ENCODE measurements at regions not wholly inside any gene's neighbourhood (a gene's known extent, or its start where the extent isn't known, plus 50 kb on each side); places are given as distances from the start of the nearest gene placed in this dataset.

GRCh38 chr5:93062548-93062947 is 518.5 kb downstream of the NR2F1-AS1 start:
- Histone ChIP-seq H3K4me2 (ENCODE audit: control insufficient read depth, insufficient read depth) (no peak overlapping the region), H3K4me1 (ENCODE audit: control insufficient read depth, insufficient read depth, low read length) (no peaks in the 10 kb centered on the region), H3K27ac (ENCODE audit: control insufficient read depth, insufficient read depth) (no peak overlapping the region), H3K4me3 (no peak overlapping the region), H3K9me3 (replicated peaks; ENCODE audit: control insufficient read depth, insufficient read depth, low read length) (no peaks in the 10 kb centered on the region), H3K36me3 (ENCODE audit: control insufficient read depth in 2 of 2, insufficient read depth in 2 of 2, low read length in 1 of 2) (no peaks in the 10 kb centered on the region), H2AFZ (ENCODE audit: control insufficient read depth, low read depth, low read length) (no peak overlapping the region), H4K20me1 (ENCODE audit: control insufficient read depth, insufficient read depth) (no peaks in the 10 kb centered on the region), H3K9ac (ENCODE audit: control insufficient read depth, insufficient read depth, low read length) (no peak overlapping the region), H3K79me2 (ENCODE audit: control insufficient read depth, insufficient read depth, low read length) (no peaks in the 10 kb centered on the region), H3K27me3 (replicated peaks in 1 of 2; ENCODE audit: control insufficient read depth in 2 of 2, insufficient read depth in 2 of 2, low read length in 1 of 2) (no peaks in the 10 kb centered on the region)
- RAD21 ChIA-PET (ENCODE audit: unreplicated experiment), result interaction anchor here (0.8 kb wide), 1 partner anchor 303 kb away, joined by 3 read pairs; no protein-coding TSS in a partner anchor
- POLR2A ChIA-PET, result interaction anchor here (0.6 kb wide), 1 partner anchor 265 kb away, joined by 3 read pairs; no protein-coding TSS in a partner anchor
- BruUV-seq (replicated peaks), result no TSS peak
- intact Hi-C loops (cut with micrococcal nuclease; ENCODE audit: unreplicated experiment), result no loop called here
- in situ Hi-C loops (cut with MboI), result no loop called here
- DNase-seq (ENCODE audit: low read depth, low spot score) (no peak), FAIRE-seq (no peak), ATAC-seq (peak; percentile 61)
- 57% methylated on average over 1 of the region's 1 CpG for WGBS (ENCODE audit: insufficient coverage, insufficient replicate concordance, low lambda C conversion rate, missing lambda C conversion rate)
- no peak for TF ChIP-seq ZBTB40 (IDR thresholded peaks at IDR 0.05; ENCODE audit: borderline replicate concordance)
- TF ChIP-seq, protein P1, sequence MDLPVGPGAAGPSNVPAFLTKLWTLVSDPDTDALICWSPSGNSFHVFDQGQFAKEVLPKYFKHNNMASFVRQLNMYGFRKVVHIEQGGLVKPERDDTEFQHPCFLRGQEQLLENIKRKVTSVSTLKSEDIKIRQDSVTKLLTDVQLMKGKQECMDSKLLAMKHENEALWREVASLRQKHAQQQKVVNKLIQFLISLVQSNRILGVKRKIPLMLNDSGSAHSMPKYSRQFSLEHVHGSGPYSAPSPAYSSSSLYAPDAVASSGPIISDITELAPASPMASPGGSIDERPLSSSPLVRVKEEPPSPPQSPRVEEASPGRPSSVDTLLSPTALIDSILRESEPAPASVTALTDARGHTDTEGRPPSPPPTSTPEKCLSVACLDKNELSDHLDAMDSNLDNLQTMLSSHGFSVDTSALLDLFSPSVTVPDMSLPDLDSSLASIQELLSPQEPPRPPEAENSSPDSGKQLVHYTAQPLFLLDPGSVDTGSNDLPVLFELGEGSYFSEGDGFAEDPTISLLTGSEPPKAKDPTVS (IDR thresholded peaks at IDR 0.05; ENCODE audit: low read depth, low read length), result no peak
- TF ChIP-seq TBL1XR1 (IDR thresholded peaks at IDR 0.05; ENCODE audit: low read depth, low read length), result no peak
- no peak for TF ChIP-seq CEBPB (IDR thresholded peaks at IDR 0.05; ENCODE audit: borderline replicate concordance in 1 of 2, low read depth in 2 of 2, low read length in 2 of 2)
- TF ChIP-seq GABPA (IDR thresholded peaks at IDR 0.05; ENCODE audit: low read depth), result no peak
- no peak for TF ChIP-seq LARP7 (IDR thresholded peaks at IDR 0.05)
- TF ChIP-seq RAD21 (IDR thresholded peaks at IDR 0.05; ENCODE audit: insufficient read depth, low read depth, low read length), result peak; percentile 44; the same call in 1 of the 2 replicates
- no peak for TF ChIP-seq NR2C2 (IDR thresholded peaks at IDR 0.05; ENCODE audit: borderline replicate concordance, control insufficient read depth, insufficient read length, low read depth)
- TF ChIP-seq, protein P2, sequence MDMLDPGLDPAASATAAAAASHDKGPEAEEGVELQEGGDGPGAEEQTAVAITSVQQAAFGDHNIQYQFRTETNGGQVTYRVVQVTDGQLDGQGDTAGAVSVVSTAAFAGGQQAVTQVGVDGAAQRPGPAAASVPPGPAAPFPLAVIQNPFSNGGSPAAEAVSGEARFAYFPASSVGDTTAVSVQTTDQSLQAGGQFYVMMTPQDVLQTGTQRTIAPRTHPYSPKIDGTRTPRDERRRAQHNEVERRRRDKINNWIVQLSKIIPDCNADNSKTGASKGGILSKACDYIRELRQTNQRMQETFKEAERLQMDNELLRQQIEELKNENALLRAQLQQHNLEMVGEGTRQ (IDR thresholded peaks at IDR 0.05; ENCODE audit: borderline replicate concordance, low read depth, low read length), result no peak
- TF ChIP-seq, protein P3, sequence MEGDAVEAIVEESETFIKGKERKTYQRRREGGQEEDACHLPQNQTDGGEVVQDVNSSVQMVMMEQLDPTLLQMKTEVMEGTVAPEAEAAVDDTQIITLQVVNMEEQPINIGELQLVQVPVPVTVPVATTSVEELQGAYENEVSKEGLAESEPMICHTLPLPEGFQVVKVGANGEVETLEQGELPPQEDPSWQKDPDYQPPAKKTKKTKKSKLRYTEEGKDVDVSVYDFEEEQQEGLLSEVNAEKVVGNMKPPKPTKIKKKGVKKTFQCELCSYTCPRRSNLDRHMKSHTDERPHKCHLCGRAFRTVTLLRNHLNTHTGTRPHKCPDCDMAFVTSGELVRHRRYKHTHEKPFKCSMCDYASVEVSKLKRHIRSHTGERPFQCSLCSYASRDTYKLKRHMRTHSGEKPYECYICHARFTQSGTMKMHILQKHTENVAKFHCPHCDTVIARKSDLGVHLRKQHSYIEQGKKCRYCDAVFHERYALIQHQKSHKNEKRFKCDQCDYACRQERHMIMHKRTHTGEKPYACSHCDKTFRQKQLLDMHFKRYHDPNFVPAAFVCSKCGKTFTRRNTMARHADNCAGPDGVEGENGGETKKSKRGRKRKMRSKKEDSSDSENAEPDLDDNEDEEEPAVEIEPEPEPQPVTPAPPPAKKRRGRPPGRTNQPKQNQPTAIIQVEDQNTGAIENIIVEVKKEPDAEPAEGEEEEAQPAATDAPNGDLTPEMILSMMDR (IDR thresholded peaks at IDR 0.05 in 2 of 3, conservative IDR thresholded peaks at IDR 0.05 in 1 of 3; ENCODE audit: control insufficient read depth in 2 of 3, extremely low read depth in 1 of 3, insufficient read depth in 1 of 3, low read depth in 3 of 3, low read length in 3 of 3), result peak; percentile 25 to 29 (median 26); a peak in 4 of 6 replicates
- TF ChIP-seq ZBED1 (IDR thresholded peaks at IDR 0.05; ENCODE audit: borderline replicate concordance), result no peak
- TF ChIP-seq RFX5 (IDR thresholded peaks at IDR 0.05; ENCODE audit: low read depth, low read length), result no peak
- no peak for TF ChIP-seq SREBF2 (IDR thresholded peaks at IDR 0.05; ENCODE audit: low read length)
- peak; percentile 25; the same call in 1 of the 2 replicates for TF ChIP-seq SMC3 (IDR thresholded peaks at IDR 0.05; ENCODE audit: borderline replicate concordance, low read length)
- SMC1A ChIA-PET (ENCODE audit: uncharacterized antibody, unreplicated experiment), result interaction anchor here (0.9 kb wide), 2 partner anchors 153 to 162 kb away, joined by 4 read pairs; no protein-coding TSS in a partner anchor
- CTCF ChIA-PET, result interaction anchor here (0.6 to 1.2 kb wide), 2 partner anchors 47 to 154 kb away, joined by 3 read pairs; no protein-coding TSS in a partner anchor

Measured in GM12878 (cell line).